MCF 10A (cell line): ENCODE measurements at regions not wholly inside any gene's neighbourhood (a gene's known extent, or its start where the extent isn't known, plus 50 kb on each side); places are given as distances from the start of the nearest gene placed in this dataset.

Experiments used
- BruUV-seq: library from RNA; stranded (reverse); fragments of 400-500 nt; replicated peaks from 2 replicates; lab custom pipeline; 2021; lab: Mats Ljungman, UMichigan
- CTCF ChIA-PET: fragments of 300-600 bp; sonication (Branson Sonifier 250); formaldehyde crosslinking; extraction: SDS; loops from one replicate; lab custom pipeline; 2021; ENCODE audit warnings: antibody characterized with exemption, inconsistent platforms; lab: Yijun Ruan, JAX
- POLR2A ChIA-PET: fragments of 300-600, 350-650 bp; sonication (Branson Sonifier 250); formaldehyde crosslinking; extraction: SDS; loops from one replicate; lab custom pipeline; 2020; ENCODE audit warnings: antibody characterized with exemption, inconsistent platforms; lab: Yijun Ruan, JAX
- DNase-seq: peaks from one replicate; pipeline ENCODE4 v3.0.0-alpha.2; 2018; ENCODE audit not compliant: unreplicated experiment
- H3K27ac Mint-ChIP-seq: one replicate; pipeline ENCODE4 v1.8.0; 2022; ENCODE audit warnings: mild to moderate bottlenecking, low read depth, mixed read lengths; ENCODE audit not compliant: unreplicated experiment
- H3K27me3 Mint-ChIP-seq: one replicate; pipeline ENCODE4 v1.8.0; 2022; ENCODE audit warnings: mixed read lengths; ENCODE audit not compliant: insufficient read depth, unreplicated experiment
- H3K36me3 Mint-ChIP-seq: one replicate; pipeline ENCODE4 v1.8.0; 2022; ENCODE audit warnings: mild to moderate bottlenecking, moderate library complexity, mixed read lengths; ENCODE audit not compliant: insufficient read depth, unreplicated experiment
- H3K4me1 Mint-ChIP-seq: one replicate; pipeline ENCODE4 v1.8.0; 2022; ENCODE audit warnings: mixed read lengths; ENCODE audit not compliant: insufficient read depth, unreplicated experiment
- H3K4me3 Mint-ChIP-seq: one replicate; pipeline ENCODE4 v1.8.0; 2022; ENCODE audit warnings: mild to moderate bottlenecking, moderate library complexity, mixed read lengths; ENCODE audit not compliant: unreplicated experiment
- H3K9me3 Mint-ChIP-seq: one replicate; pipeline ENCODE4 v1.8.0; 2022; ENCODE audit warnings: mixed read lengths; ENCODE audit not compliant: unreplicated experiment
- CTCF ChIP-seq: fragments of 200-600 bp; IDR thresholded peaks from one replicate; pipeline ENCODE4 v1.8.0; 2022; ENCODE audit warnings: antibody characterized with exemption, mild to moderate bottlenecking; ENCODE audit not compliant: unreplicated experiment
- intact Hi-C: fragments of 100-400 bp; cut with micrococcal nuclease; formaldehyde crosslinking; loops from 2 replicates; pipeline ENCODE4 v1.14.1; 2022

GRCh38 chr22:48826546-48826945 lies 1001.1 kb downstream of the BRD1 start:
- no peaks in the 10 kb centered on the region for H3K36me3 Mint-ChIP-seq

GRCh38 chr22:48825802-48826520 lies 1001.7 kb downstream of the BRD1 start:
- no peak overlapping the region for H3K27ac Mint-ChIP-seq
- H3K9me3 Mint-ChIP-seq, result peaks cover 20% of the 10 kb centered on the region
- TF ChIP-seq CTCF, result no peak
- intact Hi-C loops, result no loop called here
- no TSS peak for BruUV-seq
- H3K4me1 Mint-ChIP-seq, result no peaks in the 10 kb centered on the region
- H3K27me3 Mint-ChIP-seq, result no peaks in the 10 kb centered on the region
- CTCF ChIA-PET, result interaction anchor here (0.5 to 0.8 kb wide), 3 partner anchors 48 to 240 kb away, joined by 3 to 4 read pairs (median 4); no protein-coding TSS in a partner anchor
- H3K36me3 Mint-ChIP-seq, result no peaks in the 10 kb centered on the region
- DNase-seq, result no peak
- POLR2A ChIA-PET, result no interaction called here
- no peak overlapping the region for H3K4me3 Mint-ChIP-seq

More at GRCh38 chr22:48826546-48826945, 1001.1 kb downstream of the BRD1 start:
- Mint-ChIP-seq H3K4me3 (no peak overlapping the region), H3K27ac (no peak overlapping the region), H3K27me3 (no peaks in the 10 kb centered on the region), H3K4me1 (no peaks in the 10 kb centered on the region), H3K9me3 (peaks cover 20% of the 10 kb centered on the region)
- TF ChIP-seq CTCF, result no peak
- intact Hi-C loops, result no loop called here
- ChIA-PET CTCF (interaction anchor here (0.7 kb wide), 1 partner anchor 240 kb away, joined by 4 read pairs; no protein-coding TSS in a partner anchor), POLR2A (no interaction called here)
- no peak for DNase-seq
- BruUV-seq, result no TSS peak

GRCh38 chr22:48824712-48825651 lies 1002.7 kb downstream of the BRD1 start:
- no peak for TF ChIP-seq CTCF
- no TSS peak for BruUV-seq

GRCh38 chr22:48823941-48824340 lies 1003.7 kb downstream of the BRD1 start:
- H3K9me3 Mint-ChIP-seq, result peaks cover 21% of the 10 kb centered on the region
- no peaks in the 10 kb centered on the region for H3K4me1 Mint-ChIP-seq
- TF ChIP-seq CTCF, result no peak
- intact Hi-C loops, result no loop called here
- no peak for DNase-seq
- no peaks in the 10 kb centered on the region for H3K27me3 Mint-ChIP-seq
- CTCF ChIA-PET, result interaction anchor here (0.7 kb wide), 1 partner anchor 11 kb away, joined by 3 read pairs; no protein-coding TSS in a partner anchor
- H3K4me3 Mint-ChIP-seq, result no peak overlapping the region
- POLR2A ChIA-PET, result no interaction called here
- BruUV-seq, result no TSS peak
- H3K27ac Mint-ChIP-seq, result no peak overlapping the region
- H3K36me3 Mint-ChIP-seq, result no peaks in the 10 kb centered on the region

More at GRCh38 chr22:48824712-48825651, 1002.7 kb downstream of the BRD1 start:
- H3K36me3 Mint-ChIP-seq, result no peaks in the 10 kb centered on the region
- H3K27me3 Mint-ChIP-seq, result no peaks in the 10 kb centered on the region
- no peaks in the 10 kb centered on the region for H3K4me1 Mint-ChIP-seq
- intact Hi-C loops, result no loop called here
- DNase-seq, result no peak
- H3K9me3 Mint-ChIP-seq, result peaks cover 20% of the 10 kb centered on the region
- H3K4me3 Mint-ChIP-seq, result no peak overlapping the region
- H3K27ac Mint-ChIP-seq, result no peak overlapping the region
- ChIA-PET CTCF (interaction anchor here (0.6 to 0.8 kb wide), 2 partner anchors 30 to 47 kb away, joined by 3 read pairs; no protein-coding TSS in a partner anchor), POLR2A (no interaction called here)
